HG03520 (cell line): ENCODE measurements at regions not wholly inside any gene's neighbourhood (a gene's known extent, or its start where the extent isn't known, plus 50 kb on each side); places are given as distances from the start of the nearest gene placed in this dataset.
A peak's percentile ranks its signal among the peaks of the same experiment; 100 is the strongest.

Experiments used
- ATAC-seq: cut with Tn5 transposase; IDR thresholded peaks from one replicate; pipeline ENCODE4 v1.9.1; 2021; ENCODE audit warnings: mild to moderate bottlenecking, moderate library complexity; ENCODE audit not compliant: unreplicated experiment

- ATAC-seq = no peak
Measured at GRCh38 chr6:144989319-144990107, 704.4 kb downstream of the UTRN start.

GRCh38 chr6:144990784-144991183 is 705.6 kb downstream of the UTRN start:
- ATAC-seq = no peak

- no peak for ATAC-seq
Measured at GRCh38 chr6:144993870-144994269, 708.7 kb downstream of the UTRN start.

- no peak for ATAC-seq
Measured at GRCh38 chr6:144997996-144998395, 712.9 kb downstream of the UTRN start.

- no peak for ATAC-seq
Measured at GRCh38 chr6:144999127-144999526, 714.0 kb downstream of the UTRN start.

GRCh38 chr6:145003145-145003544 is 718.0 kb downstream of the UTRN start:
- no peak for ATAC-seq

GRCh38 chr6:145006914-145007313 is 721.8 kb downstream of the UTRN start:
- ATAC-seq = no peak

- no peak for ATAC-seq
Measured at GRCh38 chr6:145008715-145009114, 723.6 kb downstream of the UTRN start.

GRCh38 chr6:145009711-145010110 is 724.6 kb downstream of the UTRN start:
- ATAC-seq = no peak

- no peak for ATAC-seq
Measured at GRCh38 chr6:145012039-145012662, 723.2 kb downstream of the EPM2A start.

GRCh38 chr6:145015739-145016558 is 719.4 kb downstream of the EPM2A start:
- peak; percentile 98 for ATAC-seq

GRCh38 chr6:145017051-145017450 is 718.3 kb downstream of the EPM2A start:
- ATAC-seq = no peak

GRCh38 chr6:145017516-145017915 is 717.8 kb downstream of the EPM2A start:
- no peak for ATAC-seq

GRCh38 chr6:145018027-145018426 is 717.3 kb downstream of the EPM2A start:
- no peak for ATAC-seq

- no peak for ATAC-seq
Measured at GRCh38 chr6:145020114-145020513, 715.2 kb downstream of the EPM2A start.

- no peak for ATAC-seq
Measured at GRCh38 chr6:145020543-145020942, 714.8 kb downstream of the EPM2A start.

- ATAC-seq = no peak
Measured at GRCh38 chr6:145022199-145022796, 713.0 kb downstream of the EPM2A start.

- no peak for ATAC-seq
Measured at GRCh38 chr6:145023116-145023726, 712.1 kb downstream of the EPM2A start.

GRCh38 chr6:145025488-145025887 is 709.8 kb downstream of the EPM2A start:
- no peak for ATAC-seq

GRCh38 chr6:145026267-145026679 is 709.0 kb downstream of the EPM2A start:
- ATAC-seq = no peak
